Peyer's patch (tissue), 4 donors: ENCODE measurements at regions not wholly inside any gene's neighbourhood (a gene's known extent, or its start where the extent isn't known, plus 50 kb on each side); places are given as distances from the start of the nearest gene placed in this dataset.

Experiments used
- DNase-seq, 3 donors: peaks; one replicate each; pipeline ENCODE4 v3.0.0-alpha.2; 2017 to 2019
- H3K27ac ChIP-seq, 4 donors: fragments of 200-600 bp; sonication (generic); one replicate each; pipeline ENCODE4 v1.5.1; 2016 to 2019
- H3K27me3 ChIP-seq, 2 donors: fragments of 200-600 bp; sonication (generic); one replicate each; pipeline ENCODE4 v1.5.1; 2019
- H3K36me3 ChIP-seq, 3 donors: fragments of 200-600 bp; sonication (generic); one replicate each; pipeline ENCODE4 v1.5.1; 2016 to 2019
- H3K4me1 ChIP-seq, 4 donors: fragments of 200-600 bp; sonication (generic); one replicate each; pipeline ENCODE4 v1.5.1; 2016 to 2019
- H3K4me3 ChIP-seq, 4 donors: fragments of 200-600 bp; sonication (generic); 1 replicate in 3 of 4; 2 replicates in 1 of 4; pipeline ENCODE4 v1.5.1; 2016 to 2019; ENCODE audit warnings: mild to moderate bottlenecking in 1 of 4
- H3K9me3 ChIP-seq, 4 donors: fragments of 200-600 bp; sonication (generic); one replicate each; pipeline ENCODE4 v1.5.1; 2016 to 2019; ENCODE audit warnings: mild to moderate bottlenecking in 1 of 4
- CTCF ChIP-seq, 6 experiments: fragments of 450-650 bp in 4 of 6; fragments of 200-600 bp in 2 of 6; sonication (generic) in 1 of 6; IDR thresholded peaks; one replicate each; pipeline ENCODE4 v1.5.1; 2017 to 2019; ENCODE audit warnings: antibody characterized with exemption in 6 of 6, mild to moderate bottlenecking in 3 of 6, moderate library complexity in 1 of 6
- POLR2A ChIP-seq, 2 donors: fragments of 450-650 bp; IDR thresholded peaks; one replicate each; pipeline ENCODE4 v1.5.1; 2017; ENCODE audit warnings: antibody characterized with exemption in 2 of 2, mild to moderate bottlenecking in 2 of 2, moderate library complexity in 2 of 2

GRCh38 chr5:2851895-2852294, 100.4 kb upstream of the IRX2 start:
- Histone ChIP-seq H3K4me1 (no peaks in the 10 kb centered on the region), H3K36me3 (no peaks in the 10 kb centered on the region), H3K9me3 (no peaks in the 10 kb centered on the region), H3K4me3 (no peak overlapping the region), H3K27ac (no peak overlapping the region), H3K27me3 (no peaks in the 10 kb centered on the region)
- TF ChIP-seq CTCF (IDR thresholded peaks at IDR 0.05): no peak
- TF ChIP-seq POLR2A (IDR thresholded peaks at IDR 0.05): no peak
- DNase-seq: no peak

GRCh38 chr5:2849429-2849828, 98.0 kb upstream of the IRX2 start:
- Histone ChIP-seq H3K9me3 (no peaks in the 10 kb centered on the region), H3K36me3 (no peaks in the 10 kb centered on the region), H3K4me1 (no peaks in the 10 kb centered on the region), H3K27ac (no peak overlapping the region), H3K27me3 (no peaks in the 10 kb centered on the region), H3K4me3 (no peak overlapping the region)
- DNase-seq: no peak
- TF ChIP-seq POLR2A (IDR thresholded peaks at IDR 0.05) (no peak), CTCF (IDR thresholded peaks at IDR 0.05) (no peak)

GRCh38 chr5:2848619-2849018, 97.1 kb upstream of the IRX2 start:
- TF ChIP-seq POLR2A (IDR thresholded peaks at IDR 0.05) (no peak), CTCF (IDR thresholded peaks at IDR 0.05) (no peak)
- Histone ChIP-seq H3K27ac (no peak overlapping the region), H3K27me3 (no peaks in the 10 kb centered on the region), H3K36me3 (no peaks in the 10 kb centered on the region), H3K9me3 (no peaks in the 10 kb centered on the region), H3K4me3 (no peak overlapping the region), H3K4me1 (no peaks in the 10 kb centered on the region)
- DNase-seq: no peak

GRCh38 chr5:2847608-2848007, 96.1 kb upstream of the IRX2 start:
- TF ChIP-seq POLR2A (IDR thresholded peaks at IDR 0.05) (no peak), CTCF (IDR thresholded peaks at IDR 0.05) (no peak)
- no peak for DNase-seq
- Histone ChIP-seq H3K27me3 (no peaks in the 10 kb centered on the region), H3K27ac (no peak overlapping the region), H3K9me3 (no peaks in the 10 kb centered on the region), H3K36me3 (no peaks in the 10 kb centered on the region), H3K4me1 (no peaks in the 10 kb centered on the region), H3K4me3 (no peak overlapping the region)

- no peaks in the 10 kb centered on the region for H3K27me3 ChIP-seq
Measured at GRCh38 chr5:2841208-2841607, 89.7 kb upstream of the IRX2 start.

More at GRCh38 chr5:2841208-2841607, 89.7 kb upstream of the IRX2 start:
- H3K36me3 ChIP-seq: no peaks in the 10 kb centered on the region
- H3K27ac ChIP-seq: no peak overlapping the region
- DNase-seq: no peak
- H3K9me3 ChIP-seq: no peaks in the 10 kb centered on the region
- no peak overlapping the region for H3K4me3 ChIP-seq
- no peaks in the 10 kb centered on the region for H3K4me1 ChIP-seq
- TF ChIP-seq CTCF (IDR thresholded peaks at IDR 0.05): no peak
- TF ChIP-seq POLR2A (IDR thresholded peaks at IDR 0.05): no peak
